HL-60/S4 (cell line): ENCODE measurements at regions not wholly inside any gene's neighbourhood (a gene's known extent, or its start where the extent isn't known, plus 50 kb on each side); places are given as distances from the start of the nearest gene placed in this dataset.
"Not testable (repeated sequence)": the region's sequence is repeated elsewhere in the genome, so short reads cannot be mapped to it uniquely, and the experiment has no call there.

Experiments
- in situ Hi-C: fragments of 300-500 bp; cut with MboI; formaldehyde crosslinking; loops from 2 replicates; pipeline ENCODE4 v1.14.3; 2022; ENCODE audit warnings: low sequenced_read_pairs

GRCh38 chr14:35174342-35174741 lies 52.0 kb downstream of the PRORP start:
- in situ Hi-C loops, result no loop called here

- in situ Hi-C loops, result no loop called here
These were observed 57.8 kb downstream of the PRORP start for GRCh38 chr14:35180179-35180578.

GRCh38 chr14:35184891-35185290 lies 62.5 kb downstream of the PRORP start:
- in situ Hi-C loops, result not testable (repeated sequence)

GRCh38 chr14:35189422-35189821 lies 67.1 kb downstream of the PRORP start:
- in situ Hi-C loops, result no loop called here

GRCh38 chr14:35193161-35193560 lies 70.8 kb downstream of the PRORP start:
- in situ Hi-C loops, result no loop called here

- in situ Hi-C loops, result not testable (repeated sequence)
These were observed 71.8 kb downstream of the PRORP start for GRCh38 chr14:35194183-35194582.

- in situ Hi-C loops, result no loop called here
These were observed 74.2 kb downstream of the PRORP start for GRCh38 chr14:35196571-35196970.

GRCh38 chr14:35197015-35197414 lies 74.7 kb downstream of the PRORP start:
- in situ Hi-C loops, result no loop called here

- in situ Hi-C loops, result no loop called here
These were observed 78.7 kb downstream of the PRORP start for GRCh38 chr14:35201066-35201465.

- in situ Hi-C loops, result no loop called here
These were observed 79.8 kb downstream of the PRORP start for GRCh38 chr14:35202195-35202594.

GRCh38 chr14:35205737-35206136 lies 83.4 kb downstream of the PRORP start:
- in situ Hi-C loops, result no loop called here

GRCh38 chr14:35211067-35211466 lies 81.1 kb upstream of the PSMA6 start:
- in situ Hi-C loops, result no loop called here

- in situ Hi-C loops, result no loop called here
These were observed 79.6 kb upstream of the PSMA6 start for GRCh38 chr14:35212471-35213142.

GRCh38 chr14:35213143-35213788 lies 78.9 kb upstream of the PSMA6 start:
- in situ Hi-C loops, result no loop called here

GRCh38 chr14:35213869-35214387 lies 78.3 kb upstream of the PSMA6 start:
- in situ Hi-C loops, result no loop called here

- in situ Hi-C loops, result not testable (repeated sequence)
These were observed 77.8 kb upstream of the PSMA6 start for GRCh38 chr14:35214402-35214801.

GRCh38 chr14:35215110-35215813 lies 76.9 kb upstream of the PSMA6 start:
- in situ Hi-C loops, result no loop called here

GRCh38 chr14:35218176-35218575 lies 74.0 kb upstream of the PSMA6 start:
- in situ Hi-C loops, result not testable (repeated sequence)

- in situ Hi-C loops, result no loop called here
These were observed 73.2 kb upstream of the PSMA6 start for GRCh38 chr14:35218963-35219362.

GRCh38 chr14:35220027-35220676 lies 72.0 kb upstream of the PSMA6 start:
- in situ Hi-C loops, result no loop called here

- in situ Hi-C loops, result no loop called here
These were observed 71.3 kb upstream of the PSMA6 start for GRCh38 chr14:35220920-35221319.
